ENCODE measurements at regions not wholly inside any gene's neighbourhood (a gene's known extent, or its start where the extent isn't known, plus 50 kb on each side); places are given as distances from the start of the nearest gene placed in this dataset.

DNA sequence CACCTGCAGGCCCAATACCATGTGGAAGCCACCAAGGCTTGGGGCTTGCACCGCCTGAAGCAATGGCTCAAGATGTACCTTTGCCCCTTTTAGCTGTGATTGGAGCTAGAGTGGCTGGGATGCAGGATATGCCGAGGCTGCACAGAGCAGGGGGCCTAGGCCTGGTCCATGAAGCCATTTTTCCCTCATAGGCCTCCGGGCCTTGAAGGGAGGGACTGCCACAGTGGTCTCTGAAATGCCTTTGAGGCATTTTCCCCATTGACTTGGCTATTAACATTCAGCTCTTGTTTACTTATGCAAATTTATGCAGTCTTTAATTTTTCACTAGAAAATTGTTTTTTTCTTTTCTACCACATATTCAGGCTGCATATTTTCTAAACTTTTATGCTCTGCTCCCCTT, 203.2 kb upstream of the HHIP start:
- Histone ChIP-seq H4K5ac (ENCODE audit: low read depth, low read length) (no peak overlapping the region), H3K27me3 (ENCODE audit: control insufficient read depth, insufficient read depth, low read length) (no peaks in the 10 kb centered on the region), H3K56ac (ENCODE audit: extremely low read depth, insufficient read depth, low read length) (no peak overlapping the region), H3K27ac (ENCODE audit: insufficient read depth, low read length) (no peak overlapping the region), H2AK5ac (ENCODE audit: low read depth, low read length) (no peak overlapping the region), H2BK5ac (ENCODE audit: low read depth, low read length, poor library complexity, severe bottlenecking) (no peak overlapping the region), H3K9ac (ENCODE audit: low read depth, low read length) (no peak overlapping the region), H3K14ac (replicated peaks; ENCODE audit: low read depth, low read length) (no peak overlapping the region), H4K20me1 (ENCODE audit: insufficient read depth, low read length) (no peaks in the 10 kb centered on the region), H3K36me3 (ENCODE audit: control insufficient read depth, insufficient read depth, low read length) (no peaks in the 10 kb centered on the region), H3K4me3 (ENCODE audit: insufficient read depth, low read depth, low read length) (no peak overlapping the region), H4K91ac (ENCODE audit: insufficient read depth, low read depth, low read length) (no peak overlapping the region), H3K4me2 (ENCODE audit: low read depth, low read length) (no peak overlapping the region), H3K18ac (ENCODE audit: low read depth, low read length) (no peak overlapping the region), H2AFZ (replicated peaks; ENCODE audit: low read length, poor library complexity) (no peak overlapping the region), H4K8ac (ENCODE audit: low read depth in 2 of 2, low read length in 2 of 2) (no peak overlapping the region), H3K9me1 (ENCODE audit: insufficient read depth, low read length) (no peaks in the 10 kb centered on the region), H2BK120ac (ENCODE audit: low read depth, low read length) (no peak overlapping the region), H3K23ac (ENCODE audit: low read depth, low read length) (no peak overlapping the region), H2AK9ac (replicated peaks; ENCODE audit: low read depth, low read length, poor library complexity) (no peak overlapping the region), H2BK15ac (ENCODE audit: low read depth, low read length) (no peak overlapping the region), H3K4me1 (ENCODE audit: control insufficient read depth, insufficient read depth, low read length) (no peaks in the 10 kb centered on the region), H3K9me3 (ENCODE audit: control insufficient read depth, insufficient read depth, low read length) (no peaks in the 10 kb centered on the region), H3K79me1 (ENCODE audit: low read depth in 1 of 2, low read length in 2 of 2) (no peaks in the 10 kb centered on the region), H2BK20ac (ENCODE audit: low read depth, low read length) (no peak overlapping the region), H3K4ac (ENCODE audit: low read depth, low read length) (no peak overlapping the region)
- 0% methylated on average over 1 of the region's 3 CpGs; no CpG with 5 or more reads in 1 of the 2 experiments for WGBS, 2 experiments (ENCODE audit: extremely low coverage in 2 of 2, insufficient read length in 1 of 2)
- TF ChIP-seq, protein P1, sequence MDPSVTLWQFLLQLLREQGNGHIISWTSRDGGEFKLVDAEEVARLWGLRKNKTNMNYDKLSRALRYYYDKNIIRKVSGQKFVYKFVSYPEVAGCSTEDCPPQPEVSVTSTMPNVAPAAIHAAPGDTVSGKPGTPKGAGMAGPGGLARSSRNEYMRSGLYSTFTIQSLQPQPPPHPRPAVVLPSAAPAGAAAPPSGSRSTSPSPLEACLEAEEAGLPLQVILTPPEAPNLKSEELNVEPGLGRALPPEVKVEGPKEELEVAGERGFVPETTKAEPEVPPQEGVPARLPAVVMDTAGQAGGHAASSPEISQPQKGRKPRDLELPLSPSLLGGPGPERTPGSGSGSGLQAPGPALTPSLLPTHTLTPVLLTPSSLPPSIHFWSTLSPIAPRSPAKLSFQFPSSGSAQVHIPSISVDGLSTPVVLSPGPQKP (IDR thresholded peaks at IDR 0.05; ENCODE audit: borderline replicate concordance, low read depth, low read length): no peak
- TF ChIP-seq SMC3 (IDR thresholded peaks at IDR 0.05; ENCODE audit: low read depth, low read length) (no peak), FOS (IDR thresholded peaks at IDR 0.05; ENCODE audit: low read depth, low read length) (no peak), POLR2A (IDR thresholded peaks at IDR 0.05; ENCODE audit: low read depth, low read length) (no peak), CHD1 (IDR thresholded peaks at IDR 0.05; ENCODE audit: low read depth, low read length) (no peak), NFE2L2 (IDR thresholded peaks at IDR 0.05; ENCODE audit: low read depth, low read length) (no peak)
- dilution Hi-C loops (cut with HindIII; ENCODE audit: low sequenced_read_pairs, unreplicated experiment): no loop called here
- ATAC-seq (ENCODE audit: low read depth) (no peak), DNase-seq (no peak)
- intact Hi-C loops (cut with micrococcal nuclease): no loop called here
- in situ Hi-C loops (cut with MboI; ENCODE audit: low sequenced_read_pairs): no loop called here
- ChIA-PET CTCF (no interaction called here), POLR2A (ENCODE audit: unreplicated experiment) (no interaction called here)
- no TSS peak for BruUV-seq (replicated peaks)
